Epithelial cell of esophagus (primary cell): ENCODE measurements at regions not wholly inside any gene's neighbourhood (a gene's known extent, or its start where the extent isn't known, plus 50 kb on each side); places are given as distances from the start of the nearest gene placed in this dataset.

Experiments
- DNase-seq: peaks from one replicate; pipeline ENCODE4 v3.0.0; 2010; ENCODE audit warnings: low read depth
- H3K4me3 ChIP-seq: 2 replicates; pipeline ENCODE4 v1.5.1; 2011; ENCODE audit warnings: mild to moderate bottlenecking, low read length, control low read depth
- CTCF ChIP-seq: IDR thresholded peaks from 2 replicates; pipeline ENCODE4 v1.5.1; 2011; ENCODE audit warnings: low read depth, mild to moderate bottlenecking, low read length, control low read depth, inconsistent platforms; ENCODE audit not compliant: insufficient read depth; ENCODE audit errors: missing control alignments

- no peak for DNase-seq
- no peak for TF ChIP-seq CTCF
- H3K4me3 ChIP-seq, result no peak overlapping the region
Measured at GRCh38 chr1:87715471-87715870, 386.8 kb downstream of the LMO4 start.

GRCh38 chr1:87717157-87717670 lies 388.5 kb downstream of the LMO4 start:
- no peak for DNase-seq
- H3K4me3 ChIP-seq, result no peak overlapping the region
- no peak for TF ChIP-seq CTCF

- TF ChIP-seq CTCF, result no peak
- no peak overlapping the region for H3K4me3 ChIP-seq
- DNase-seq, result no peak
Measured at GRCh38 chr1:87718241-87718950, 389.7 kb downstream of the LMO4 start.

- no peak for DNase-seq
- H3K4me3 ChIP-seq, result no peak overlapping the region
- TF ChIP-seq CTCF, result no peak
Measured at GRCh38 chr1:87719658-87720057, 391.0 kb downstream of the LMO4 start.

GRCh38 chr1:87720561-87720960 lies 391.9 kb downstream of the LMO4 start:
- TF ChIP-seq CTCF, result no peak
- DNase-seq, result no peak
- H3K4me3 ChIP-seq, result no peak overlapping the region

- H3K4me3 ChIP-seq, result no peak overlapping the region
- no peak for TF ChIP-seq CTCF
- no peak for DNase-seq
Measured at GRCh38 chr1:87723193-87723592, 394.5 kb downstream of the LMO4 start.

- DNase-seq, result peak; percentile 80
- no peak overlapping the region for H3K4me3 ChIP-seq
- TF ChIP-seq CTCF, result no peak
Measured at GRCh38 chr1:87728169-87728568, 399.5 kb downstream of the LMO4 start.
